A549 (cell line): ENCODE measurements at regions not wholly inside any gene's neighbourhood (a gene's known extent, or its start where the extent isn't known, plus 50 kb on each side); places are given as distances from the start of the nearest gene placed in this dataset.

ENCODE experiments used
- EHMT2 ChIP-seq: fragments of 200-600 bp; sonication (generic); IDR thresholded peaks from 2 replicates; pipeline ENCODE4 v1.6.1; 2016; ENCODE audit warnings: antibody characterized with exemption, low read depth, mild to moderate bottlenecking, moderate library complexity
- HOXA7 ChIP-seq: fragments of 250-450 bp; sonication (Bioruptor Pico); IDR thresholded peaks from 2 replicates; pipeline ENCODE4 v1.5.0; 2020; ENCODE audit warnings: mild to moderate bottlenecking, moderate library complexity
- TF ChIP-seq, protein P1 (sequence below): fragments of 250-450 bp; sonication (Bioruptor Pico); IDR thresholded peaks from 2 replicates; pipeline ENCODE4 v1.5.0; 2020; ENCODE audit warnings: low read depth, mild to moderate bottlenecking, moderate library complexity
- TF ChIP-seq, protein P2 (sequence below): fragments of >200 bp; sonication (Bioruptor Twin); formaldehyde crosslinking; IDR thresholded peaks from 3 replicates; pipeline ENCODE4 v1.5.1; 2016

GRCh38 chr22:26846076-26846475, 188.7 kb downstream of the MIAT start:
- TF ChIP-seq HOXA7 (CRISPR knock-in tag) = no peak
- TF ChIP-seq, protein P1, sequence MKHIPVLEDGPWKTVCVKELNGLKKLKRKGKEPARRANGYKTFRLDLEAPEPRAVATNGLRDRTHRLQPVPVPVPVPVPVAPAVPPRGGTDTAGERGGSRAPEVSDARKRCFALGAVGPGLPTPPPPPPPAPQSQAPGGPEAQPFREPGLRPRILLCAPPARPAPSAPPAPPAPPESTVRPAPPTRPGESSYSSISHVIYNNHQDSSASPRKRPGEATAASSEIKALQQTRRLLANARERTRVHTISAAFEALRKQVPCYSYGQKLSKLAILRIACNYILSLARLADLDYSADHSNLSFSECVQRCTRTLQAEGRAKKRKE (CRISPR knock-in tag) = no peak
- TF ChIP-seq, protein P2, sequence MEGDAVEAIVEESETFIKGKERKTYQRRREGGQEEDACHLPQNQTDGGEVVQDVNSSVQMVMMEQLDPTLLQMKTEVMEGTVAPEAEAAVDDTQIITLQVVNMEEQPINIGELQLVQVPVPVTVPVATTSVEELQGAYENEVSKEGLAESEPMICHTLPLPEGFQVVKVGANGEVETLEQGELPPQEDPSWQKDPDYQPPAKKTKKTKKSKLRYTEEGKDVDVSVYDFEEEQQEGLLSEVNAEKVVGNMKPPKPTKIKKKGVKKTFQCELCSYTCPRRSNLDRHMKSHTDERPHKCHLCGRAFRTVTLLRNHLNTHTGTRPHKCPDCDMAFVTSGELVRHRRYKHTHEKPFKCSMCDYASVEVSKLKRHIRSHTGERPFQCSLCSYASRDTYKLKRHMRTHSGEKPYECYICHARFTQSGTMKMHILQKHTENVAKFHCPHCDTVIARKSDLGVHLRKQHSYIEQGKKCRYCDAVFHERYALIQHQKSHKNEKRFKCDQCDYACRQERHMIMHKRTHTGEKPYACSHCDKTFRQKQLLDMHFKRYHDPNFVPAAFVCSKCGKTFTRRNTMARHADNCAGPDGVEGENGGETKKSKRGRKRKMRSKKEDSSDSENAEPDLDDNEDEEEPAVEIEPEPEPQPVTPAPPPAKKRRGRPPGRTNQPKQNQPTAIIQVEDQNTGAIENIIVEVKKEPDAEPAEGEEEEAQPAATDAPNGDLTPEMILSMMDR = no peak
- TF ChIP-seq EHMT2 = no peak
